Stimulated activated CD8-positive, alpha-beta memory T cell treated with anti-CD3 and anti-CD28 coated beads, Interleukin-7, amount 100 ng/mL, for 1 hour (primary cell): ENCODE measurements at regions not wholly inside any gene's neighbourhood (a gene's known extent, or its start where the extent isn't known, plus 50 kb on each side); places are given as distances from the start of the nearest gene placed in this dataset.
"Not testable (repeated sequence)": the region's sequence is repeated elsewhere in the genome, so short reads cannot be mapped to it uniquely, and the experiment has no call there.

ENCODE experiments used
- DNase-seq, 2 donors: peaks; one replicate each; pipeline ENCODE4 v3.0.0-alpha.2; 2020; ENCODE audit warnings: low read depth in 2 of 2

DNA sequence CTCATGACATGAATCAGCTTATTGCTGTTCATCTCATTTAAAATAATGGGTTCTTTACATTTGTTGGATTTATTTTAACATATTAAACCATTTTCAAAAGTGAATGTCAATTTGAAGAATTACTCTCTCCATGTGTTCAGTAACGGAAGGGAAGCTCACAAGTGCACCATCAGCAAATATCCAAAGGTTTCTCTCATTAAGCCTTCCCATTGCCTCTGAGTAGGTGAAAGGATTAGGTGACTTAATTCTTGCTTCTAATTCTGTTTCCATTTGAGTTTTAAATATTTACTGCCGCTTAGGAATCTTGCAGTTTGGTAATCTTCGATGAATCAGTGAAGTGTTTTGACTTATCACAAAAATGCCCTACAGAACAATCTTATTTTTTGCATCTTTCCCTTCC, 145.1 kb upstream of the NYAP2 start:
- no peak for DNase-seq

DNA sequence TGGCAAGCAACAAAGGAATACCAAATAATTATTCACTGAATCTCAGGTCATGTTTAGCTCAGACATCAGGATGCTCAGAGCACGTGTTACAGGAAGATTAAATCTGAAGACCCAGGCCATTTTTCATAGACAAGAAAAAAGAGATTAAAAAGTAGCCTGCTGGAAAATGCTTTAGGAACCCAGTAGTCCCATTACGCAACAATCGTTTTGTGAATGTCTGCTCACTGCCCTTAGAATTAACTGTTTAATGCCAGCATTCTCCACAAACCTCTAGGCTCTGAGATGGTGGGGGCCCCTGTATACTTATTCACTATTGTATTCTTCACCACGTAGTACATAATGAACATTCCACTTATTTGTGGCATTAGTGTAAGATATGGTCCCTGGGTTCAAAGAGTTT, 154.6 kb upstream of the NYAP2 start:
- DNase-seq, result no peak

DNA sequence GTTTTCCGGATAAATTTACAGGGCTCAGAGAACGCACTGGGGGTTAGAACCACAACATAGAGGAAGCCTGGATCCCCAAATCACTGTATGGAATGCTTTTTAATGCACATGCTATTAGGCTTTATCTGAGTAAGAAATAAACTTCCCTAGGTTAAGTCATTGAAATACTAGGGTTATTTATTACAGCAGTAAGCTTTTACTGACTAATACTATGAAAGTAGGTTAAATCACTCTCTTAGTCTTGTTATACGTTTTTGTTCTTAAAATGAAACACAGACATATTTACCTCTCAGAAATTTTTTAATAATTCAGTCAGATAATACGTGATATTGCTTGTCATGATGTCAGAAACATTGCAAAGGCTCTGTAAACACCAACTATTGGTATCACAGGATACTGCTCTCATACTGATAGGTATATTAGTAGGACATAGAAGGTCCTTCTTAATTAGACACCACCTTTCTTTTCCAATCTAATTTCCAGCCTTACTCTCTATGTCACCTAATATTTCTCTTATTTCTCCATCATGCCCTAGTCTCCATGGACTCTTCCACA, 162.7 kb upstream of the NYAP2 start:
- DNase-seq, result no peak

DNA sequence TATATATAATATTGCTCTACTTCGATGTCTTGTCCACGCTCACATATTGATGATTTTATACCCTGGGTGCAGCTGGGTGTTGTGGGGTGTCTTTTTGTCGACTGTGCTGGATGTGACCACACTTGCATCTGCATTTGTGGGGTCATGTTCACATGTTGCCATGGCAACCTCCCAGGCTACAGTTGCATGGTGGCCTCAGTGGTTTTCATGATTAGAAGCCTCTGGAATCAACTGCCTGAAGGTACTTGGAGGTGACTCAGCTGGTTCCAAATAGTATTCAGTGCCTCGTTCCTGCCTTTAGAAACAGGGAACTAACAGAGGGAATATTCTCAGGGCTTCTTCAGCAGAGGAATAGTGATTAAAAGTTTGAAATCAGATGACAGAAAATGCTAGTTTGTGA, 166.3 kb upstream of the NYAP2 start:
- DNase-seq, result no peak

DNA sequence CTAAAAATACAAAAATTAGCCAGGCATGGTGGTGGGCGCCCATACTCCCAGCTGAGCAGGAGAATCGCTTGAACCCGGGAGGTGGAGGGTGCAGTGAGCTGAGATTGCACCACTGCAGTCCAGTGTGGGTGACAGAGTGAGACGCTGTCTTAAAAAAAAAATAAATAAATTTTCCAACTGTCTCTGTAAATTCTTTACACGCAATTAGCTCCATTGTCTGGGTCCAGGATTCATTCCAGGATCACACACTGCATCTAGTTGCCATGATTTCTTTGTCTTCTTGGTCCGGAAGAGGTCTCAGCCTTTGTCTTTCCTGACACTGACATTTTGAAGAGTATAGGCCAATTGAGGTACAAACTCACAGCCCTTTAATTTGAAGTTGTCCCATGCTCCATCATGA, 167.6 kb upstream of the NYAP2 start:
- DNase-seq, result no peak

DNA sequence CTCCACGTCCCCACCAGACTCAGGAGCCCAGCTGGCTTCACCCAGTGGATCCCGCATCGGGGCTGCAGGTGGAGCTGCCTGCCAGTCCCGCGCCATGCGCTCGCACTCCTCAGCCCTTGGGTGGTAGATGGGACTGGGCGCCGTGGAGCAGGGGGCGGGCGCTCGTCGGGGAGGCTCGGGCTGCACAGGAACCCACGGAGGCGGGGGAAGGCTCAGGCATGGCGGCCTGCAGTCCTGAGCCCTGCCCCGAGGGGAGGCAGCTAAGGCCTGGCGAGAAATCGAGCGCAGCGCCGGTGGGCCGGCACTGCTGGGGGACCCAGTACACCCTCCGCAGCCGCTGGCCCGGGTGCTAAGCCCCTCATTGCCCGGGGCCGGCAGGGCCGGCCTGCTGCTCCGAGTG, 170.2 kb upstream of the NYAP2 start:
- DNase-seq, result not testable (repeated sequence)

DNA sequence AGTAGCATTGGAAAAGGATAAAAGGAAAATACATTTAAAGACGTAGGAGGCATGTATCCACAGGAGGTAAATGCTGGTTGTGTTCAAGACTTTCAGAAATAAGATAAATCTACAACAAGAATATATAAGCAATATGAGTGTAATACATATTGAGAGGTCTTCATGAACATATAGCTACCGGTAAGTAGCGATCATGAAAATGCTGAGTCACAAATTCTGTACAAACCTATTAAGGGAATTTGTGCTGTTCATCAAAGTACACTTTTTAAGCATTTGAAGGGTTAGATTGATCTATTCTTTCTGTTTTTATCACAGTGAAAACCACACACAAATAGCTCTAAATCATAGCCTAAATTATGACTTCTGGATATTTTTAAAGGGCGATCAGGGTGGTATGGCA, 173.1 kb upstream of the NYAP2 start:
- DNase-seq, result no peak

DNA sequence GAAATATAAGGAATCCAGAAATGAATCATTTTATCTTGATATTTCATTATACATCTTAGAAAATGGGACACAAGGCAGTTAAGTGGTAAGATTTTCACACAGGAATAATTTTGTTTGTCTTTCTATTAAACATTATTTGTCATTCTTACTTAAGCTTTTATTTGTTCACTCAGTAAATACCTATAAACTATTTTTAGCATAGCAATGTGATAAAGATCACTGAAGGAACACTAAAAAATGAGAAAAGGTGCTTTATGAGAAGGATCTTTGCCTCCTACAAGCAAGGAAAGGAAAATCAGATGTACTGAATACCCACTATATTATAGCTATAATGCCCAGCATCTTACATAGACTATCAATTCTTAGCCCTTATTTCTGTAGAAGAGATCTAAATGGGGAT, 176.2 kb upstream of the NYAP2 start:
- no peak for DNase-seq

DNA sequence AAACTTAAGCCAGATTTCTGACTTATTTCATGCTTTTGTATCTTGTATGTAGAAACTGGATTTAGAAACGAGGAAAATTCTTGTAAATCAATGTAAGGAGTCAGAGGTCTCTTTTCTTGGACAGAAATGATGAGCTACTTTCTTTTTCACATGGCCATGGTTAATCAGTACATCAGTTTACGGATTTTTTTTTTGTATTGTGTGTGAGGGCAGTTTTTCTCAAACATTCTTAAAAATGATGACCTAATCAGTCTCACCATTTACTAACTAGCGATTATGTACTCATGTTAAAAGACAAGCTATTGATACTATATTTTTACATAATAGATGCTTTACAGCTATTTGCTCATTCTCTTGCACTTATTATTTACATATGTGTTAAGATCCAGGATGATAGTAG, 165.2 kb upstream of the DOCK10 start:
- no peak for DNase-seq

DNA sequence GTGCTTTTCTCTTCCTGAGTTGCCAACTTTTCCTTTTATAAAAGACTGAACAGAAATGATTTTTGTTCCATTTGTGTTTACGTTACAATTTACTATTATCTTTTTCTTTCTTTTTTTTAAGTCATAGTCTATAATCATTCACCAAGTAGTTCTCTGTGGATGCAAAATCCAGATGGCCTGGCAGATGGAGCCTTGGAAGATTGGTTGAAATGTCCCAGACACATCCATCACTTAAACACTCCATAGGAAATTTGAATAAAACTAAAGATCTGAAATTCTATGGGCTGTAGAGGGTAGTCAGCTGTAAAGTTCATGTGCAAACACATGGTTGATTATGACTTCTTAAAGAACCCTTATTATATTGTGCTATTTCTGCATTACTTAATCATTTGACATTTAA, 164.8 kb upstream of the DOCK10 start:
- no peak for DNase-seq

DNA sequence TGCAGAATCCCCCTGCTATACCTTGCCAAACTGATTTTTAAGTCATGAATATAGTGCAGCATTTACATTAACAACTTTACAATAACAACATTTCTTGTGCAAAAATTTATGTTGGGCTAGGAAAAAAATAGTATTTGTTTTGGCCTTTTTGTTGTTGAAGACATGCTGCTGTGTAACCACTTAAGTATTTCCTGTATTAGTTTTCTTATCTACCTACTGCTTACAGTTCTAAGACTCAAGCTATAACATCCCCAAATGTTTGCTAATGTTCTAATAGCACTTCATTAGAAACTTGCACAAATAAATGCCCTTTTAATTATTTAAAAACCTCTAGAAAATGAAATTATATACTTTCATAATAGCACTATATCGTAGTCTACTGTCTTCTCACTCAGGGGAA, 154.3 kb upstream of the DOCK10 start:
- DNase-seq, result no peak

DNA sequence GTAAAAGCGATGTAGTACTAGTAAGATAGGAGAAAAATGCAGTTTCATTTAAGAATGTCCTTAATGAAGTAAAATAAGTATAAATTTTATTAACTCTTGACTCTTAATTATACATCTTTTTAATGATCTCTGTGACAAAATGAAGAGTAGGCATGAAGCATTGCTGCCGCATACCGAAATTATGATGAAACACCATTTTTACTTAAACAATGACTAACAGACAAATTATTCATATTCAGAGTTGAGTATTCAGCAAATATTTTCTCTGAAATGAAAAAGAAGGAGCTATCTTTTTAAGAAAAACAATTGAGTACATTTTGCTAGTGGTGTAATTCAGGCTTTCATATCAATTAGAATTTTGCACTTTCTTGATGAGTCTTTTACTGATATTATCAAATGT, 150.6 kb upstream of the DOCK10 start:
- DNase-seq, result no peak

DNA sequence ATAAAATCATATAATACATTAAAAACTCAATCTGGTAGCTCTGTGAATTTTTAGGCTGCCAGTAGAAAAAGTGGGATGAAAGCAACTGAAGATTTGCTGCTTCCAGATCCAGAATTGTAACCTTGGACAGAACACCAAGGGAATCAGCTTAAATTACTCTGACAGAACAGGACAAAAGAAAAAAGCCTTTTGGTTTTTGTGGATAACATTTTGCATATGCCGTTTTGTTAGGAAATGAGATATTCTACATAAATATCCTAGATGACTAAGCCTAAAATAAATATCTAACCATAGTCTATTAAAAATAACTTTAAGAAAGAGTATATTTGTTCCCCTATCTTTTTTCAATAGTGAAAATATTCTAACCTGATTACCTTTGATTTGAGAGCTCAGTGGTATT, 148.7 kb upstream of the DOCK10 start:
- DNase-seq, result no peak

DNA sequence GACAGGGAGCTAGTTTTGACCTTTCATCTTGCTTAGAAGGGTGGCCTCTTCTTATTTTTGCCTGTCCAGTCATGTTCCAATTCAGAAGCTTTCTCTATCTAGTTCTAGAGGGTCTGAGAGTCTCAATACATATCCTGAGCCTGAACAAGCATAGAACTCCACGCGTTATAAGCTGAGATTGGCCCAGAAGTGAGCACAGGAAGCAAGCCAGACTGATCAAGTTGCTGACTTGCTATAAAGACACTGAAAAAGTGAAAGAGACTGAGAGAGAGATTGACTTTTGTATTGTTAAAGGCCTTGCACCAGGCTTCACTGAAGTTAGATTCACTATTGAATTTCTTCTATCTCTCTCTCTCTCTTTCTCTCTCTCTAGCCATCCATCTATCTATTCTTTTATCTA, 142.7 kb upstream of the DOCK10 start:
- no peak for DNase-seq

DNA sequence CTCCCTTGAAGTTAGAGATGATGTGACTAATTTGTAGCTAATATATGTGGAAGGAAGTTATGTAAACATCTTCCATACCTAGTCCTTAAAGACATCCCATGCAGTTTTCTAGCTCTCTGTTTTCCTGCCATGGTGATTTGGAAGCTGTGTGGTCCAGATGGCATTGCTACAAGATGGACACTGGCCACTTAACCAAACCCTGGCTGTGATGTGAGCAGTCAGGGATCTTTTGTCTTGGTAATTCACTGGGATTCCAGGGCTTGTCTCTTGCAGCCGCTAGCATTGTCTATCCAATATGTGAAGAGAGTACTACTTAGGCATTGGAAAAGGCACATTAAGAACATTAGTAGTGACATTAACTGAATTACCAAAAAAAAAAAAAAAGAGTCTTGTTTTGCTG, 139.9 kb upstream of the DOCK10 start:
- DNase-seq, result no peak

DNA sequence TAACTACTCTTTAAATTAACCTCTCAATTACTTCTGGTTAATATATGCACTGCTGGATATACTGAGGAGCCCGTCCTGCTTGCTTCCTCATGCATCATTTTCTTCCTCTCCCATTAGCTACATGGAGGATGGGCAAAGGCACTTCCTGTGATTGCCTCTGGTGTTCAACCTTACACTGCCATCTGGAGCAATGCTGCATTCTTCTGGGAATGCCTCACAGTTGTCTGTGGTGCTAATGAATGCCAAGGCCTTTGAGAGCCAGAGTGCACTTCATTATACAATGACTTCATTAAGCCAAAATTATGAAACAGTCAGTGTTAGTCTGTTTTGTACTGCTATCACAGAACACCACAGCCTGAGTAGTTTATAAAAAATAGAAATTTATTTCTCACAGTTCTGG, 134.8 kb upstream of the DOCK10 start:
- no peak for DNase-seq

DNA sequence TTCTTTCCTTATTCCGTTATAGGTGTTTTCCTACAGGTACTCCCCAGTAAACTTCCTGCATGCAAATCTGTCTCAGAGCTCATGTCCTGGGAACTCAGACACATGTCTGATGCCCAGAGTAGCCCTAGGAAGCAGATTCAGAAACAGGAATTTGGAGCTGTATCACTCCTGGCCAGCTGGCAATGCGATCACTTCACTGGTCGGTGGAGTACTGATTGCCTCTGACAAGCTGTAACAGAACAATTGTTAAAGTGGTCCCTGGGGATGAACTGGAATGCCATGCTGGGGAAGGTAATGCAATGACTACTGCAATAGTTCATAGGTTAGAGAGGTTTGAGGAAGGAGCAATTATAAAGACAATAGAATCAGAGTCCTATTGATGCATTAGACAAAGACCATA, 131.6 kb upstream of the DOCK10 start:
- DNase-seq, result no peak

DNA sequence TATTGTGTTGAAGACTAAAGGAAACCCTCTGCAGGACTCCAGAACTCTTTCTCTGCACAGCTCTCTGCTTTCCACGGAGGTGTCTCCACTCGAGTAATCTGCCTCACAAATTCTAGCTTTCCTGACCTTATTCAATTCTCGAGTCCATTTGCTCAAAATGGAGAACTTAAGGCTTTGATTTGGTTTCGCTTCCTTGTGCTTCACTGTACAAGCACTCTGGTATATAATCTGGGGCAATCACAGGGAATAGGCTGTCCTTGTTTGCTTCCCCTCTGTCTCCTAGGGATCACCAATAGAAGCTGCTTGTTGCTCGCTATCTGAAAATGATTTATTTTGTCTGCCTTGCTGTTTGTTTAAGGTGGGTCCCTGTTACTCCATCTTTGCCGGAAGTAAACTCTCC, 129.1 kb upstream of the DOCK10 start:
- no peak for DNase-seq

DNA sequence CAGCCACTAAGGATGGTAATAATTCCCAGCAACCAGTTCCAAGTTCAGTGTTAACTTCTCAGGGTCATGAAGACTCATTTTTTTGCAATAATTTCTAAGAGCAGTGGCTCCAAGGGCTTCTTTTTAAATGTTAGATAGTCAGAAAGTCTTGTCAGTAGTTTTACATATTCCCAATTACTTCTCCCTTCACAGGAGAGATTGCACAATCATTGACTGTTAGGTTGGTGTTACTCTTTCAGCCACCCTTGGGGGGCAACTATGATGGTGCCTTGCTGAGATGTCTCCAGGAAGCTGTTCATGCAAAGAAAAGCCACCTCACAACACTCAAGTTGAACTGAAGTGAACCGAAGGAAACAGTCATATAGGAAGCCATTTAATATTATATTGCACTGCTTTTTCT, 127.9 kb upstream of the DOCK10 start:
- DNase-seq, result no peak

DNA sequence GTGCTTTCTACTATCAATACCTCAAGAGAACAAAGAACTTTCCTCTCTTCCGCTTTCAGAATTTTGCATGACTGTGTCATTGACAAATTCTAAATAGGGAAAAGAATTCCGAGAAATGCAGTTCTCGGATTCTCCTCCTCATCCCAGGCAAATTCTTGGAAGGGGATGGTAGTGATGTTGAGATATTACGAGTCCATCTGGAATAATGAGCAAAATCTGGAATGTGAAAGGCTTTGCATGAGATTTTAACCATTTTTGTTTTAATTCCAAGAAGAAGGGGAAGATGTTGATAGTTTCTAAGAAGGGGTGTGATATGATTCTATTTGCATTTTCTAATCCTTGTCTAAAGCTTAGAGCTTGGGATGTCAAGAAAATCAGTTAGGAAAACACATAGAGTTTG, 127.1 kb upstream of the DOCK10 start:
- DNase-seq, result no peak

DNA sequence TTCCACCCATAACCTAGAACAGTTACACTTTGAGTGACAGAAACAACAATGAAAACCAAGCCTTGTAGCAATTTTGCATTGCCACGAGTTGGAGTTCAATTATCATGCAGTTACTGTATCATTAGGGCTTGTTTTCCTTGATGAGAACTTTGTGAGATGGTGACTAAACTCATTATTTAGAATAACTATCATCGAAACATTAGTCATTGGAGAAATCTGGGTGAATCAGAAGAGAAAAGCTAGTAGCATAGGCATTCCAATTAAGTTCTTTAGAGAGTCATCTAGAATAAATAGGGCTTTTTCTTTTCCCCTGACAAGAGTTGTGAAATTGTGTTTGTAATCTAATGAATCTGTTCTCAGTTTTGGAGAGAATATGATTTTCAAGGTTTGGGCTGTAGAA, 122.8 kb upstream of the DOCK10 start:
- no peak for DNase-seq

DNA sequence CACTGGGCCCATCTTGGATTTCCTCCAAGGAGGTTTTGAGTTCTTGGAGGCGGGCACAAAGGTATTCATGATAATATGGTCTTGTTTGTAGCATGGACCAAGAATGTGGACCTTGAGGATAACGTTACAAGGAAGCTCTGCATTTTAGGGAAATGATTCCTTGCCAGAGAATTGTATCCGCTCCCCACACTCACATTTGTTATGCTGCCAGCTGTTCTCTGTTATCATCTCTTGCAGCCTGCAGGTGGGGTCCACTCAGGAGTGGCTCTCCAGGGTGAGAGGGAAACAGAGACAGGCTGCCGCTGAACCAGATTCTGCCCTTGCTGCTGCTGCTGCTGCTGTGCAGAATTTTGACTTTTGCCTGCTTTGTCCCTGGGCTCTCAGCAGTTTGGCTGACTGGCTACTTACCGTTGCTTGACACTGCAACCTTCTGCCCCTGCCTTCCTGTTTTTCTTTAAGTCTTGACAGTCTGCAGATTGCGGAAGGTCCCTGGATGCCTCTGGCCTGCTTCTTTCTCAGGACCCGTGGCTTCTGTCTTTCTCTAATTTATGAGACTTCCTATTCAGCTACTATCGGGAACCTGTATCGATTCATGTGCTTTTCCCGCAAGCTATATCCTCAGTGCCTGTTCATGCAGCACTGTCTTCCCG, 122.3 kb upstream of the DOCK10 start:
- no peak for DNase-seq

DNA sequence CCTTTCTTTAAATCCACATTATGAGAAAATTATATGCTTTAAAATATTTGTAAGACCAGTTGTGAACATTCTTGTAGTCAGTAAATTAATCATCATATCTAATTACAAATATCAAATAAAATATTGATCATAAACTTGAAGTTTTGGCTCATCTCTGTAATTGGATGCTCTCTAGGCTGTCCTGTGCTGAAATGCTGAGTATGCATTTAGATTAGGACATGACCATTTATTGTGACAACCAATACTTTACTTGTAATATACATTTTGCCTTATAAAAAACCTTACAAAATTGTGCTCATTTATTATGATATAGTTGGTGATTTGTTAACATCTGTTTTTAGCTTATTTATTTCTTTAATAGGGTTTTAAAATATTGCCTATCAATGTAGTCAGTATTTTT, 116.1 kb upstream of the DOCK10 start:
- no peak for DNase-seq

DNA sequence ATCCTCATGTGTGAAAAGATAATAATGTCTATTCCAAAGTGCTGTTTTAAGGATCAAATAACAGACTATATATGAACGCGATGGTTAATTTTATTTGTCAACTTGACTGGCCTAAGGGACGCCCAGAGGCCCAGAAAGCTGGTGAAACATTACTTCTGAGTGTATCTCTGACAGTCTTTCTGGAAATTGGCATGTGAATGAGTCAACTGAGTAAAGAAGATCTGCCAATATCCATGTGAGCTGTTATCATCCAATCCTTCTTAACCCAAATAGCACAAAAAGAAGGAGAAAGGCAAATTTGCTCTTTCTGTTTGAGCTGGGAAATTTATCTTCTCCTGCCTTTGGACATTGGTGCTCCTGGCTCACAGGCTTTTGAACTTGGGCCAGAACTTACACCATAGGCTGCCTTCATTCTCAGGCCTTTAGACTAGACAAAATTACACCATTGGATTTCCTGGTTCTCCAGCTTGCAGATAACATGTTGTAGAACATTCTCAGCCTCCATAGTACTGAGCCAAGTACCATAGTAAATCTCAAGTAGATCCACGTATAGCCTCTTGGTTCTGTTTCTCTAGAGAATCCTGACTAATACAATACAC, 114.7 kb upstream of the DOCK10 start:
- no peak for DNase-seq
